H1 (cell line): ENCODE measurements at regions not wholly inside any gene's neighbourhood (a gene's known extent, or its start where the extent isn't known, plus 50 kb on each side); places are given as distances from the start of the nearest gene placed in this dataset.
"Not testable (repeated sequence)": the region's sequence is repeated elsewhere in the genome, so short reads cannot be mapped to it uniquely, and the experiment has no call there.

Experiments
- EP300 ChIP-seq, 2 experiments: IDR thresholded peaks; 1 replicate in 1 of 2; 2 replicates in 1 of 2; pipeline ENCODE4 v1.6.1; 2011 to 2012; ENCODE audit warnings: low read depth in 2 of 2, low read length in 2 of 2, mild to moderate bottlenecking in 2 of 2, borderline replicate concordance in 1 of 2, inconsistent platforms in 1 of 2, moderate library complexity in 1 of 2
- EZH2 ChIP-seq: fragments of 200-600 bp; sonication (generic); IDR thresholded peaks from 2 replicates; pipeline ENCODE4 v1.7.1; 2012; ENCODE audit warnings: low read depth, mild to moderate bottlenecking, moderate library complexity, low read length, inconsistent platforms; ENCODE audit not compliant: severe bottlenecking
- NRF1 ChIP-seq: IDR thresholded peaks from 2 replicates; pipeline ENCODE4 v1.6.1; 2011; ENCODE audit warnings: mild to moderate bottlenecking, low read depth, low read length, improper control_type of control experiment
- SP1 ChIP-seq: IDR thresholded peaks from 2 replicates; pipeline ENCODE4 v1.6.1; 2011; ENCODE audit warnings: low read depth, low read length
- ZNF274 ChIP-seq: IDR thresholded peaks from 2 replicates; pipeline ENCODE4 v1.7.0; 2012; ENCODE audit warnings: low read length, borderline replicate concordance; ENCODE audit errors: extremely low read depth
- TF ChIP-seq, protein P1 (sequence below), 3 experiments: IDR thresholded peaks; 1 replicate in 2 of 3; 2 replicates in 1 of 3; pipeline versions ENCODE4 v1.5.1 to v1.6.1; 2011; ENCODE audit warnings: low read length in 3 of 3, mild to moderate bottlenecking in 3 of 3, inconsistent platforms in 2 of 3, low read depth in 1 of 3, moderate library complexity in 1 of 3; ENCODE audit not compliant: insufficient read depth in 1 of 3; ENCODE audit errors: control extremely low read depth in 1 of 3

DNA sequence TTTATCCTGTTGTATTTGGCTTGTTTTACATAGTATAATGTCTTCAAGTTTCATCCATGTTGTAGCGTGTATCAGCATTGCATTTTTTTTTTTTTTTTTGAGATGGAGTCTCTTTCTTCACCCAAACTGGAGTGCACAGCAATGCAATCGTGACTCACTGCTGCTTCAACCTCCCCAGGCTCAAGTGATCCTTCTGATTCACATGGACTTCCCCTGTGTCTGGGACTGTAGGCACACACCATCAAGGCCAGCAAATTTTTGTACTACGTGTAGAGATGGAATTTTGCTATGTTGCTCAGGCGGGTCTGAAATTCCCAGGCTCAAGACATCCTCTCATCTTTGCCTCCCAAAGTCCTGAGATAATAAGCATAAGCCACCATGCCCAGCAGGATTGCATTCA is 248.1 kb upstream of the HSFY1 start:
- not testable (repeated sequence) for TF ChIP-seq ZNF274; EZH2; EP300 (IDR thresholded peaks at IDR 0.05; ENCODE audit: borderline replicate concordance in 1 of 2, low read depth in 2 of 2, low read length in 2 of 2); SP1; NRF1
- TF ChIP-seq, protein P1, sequence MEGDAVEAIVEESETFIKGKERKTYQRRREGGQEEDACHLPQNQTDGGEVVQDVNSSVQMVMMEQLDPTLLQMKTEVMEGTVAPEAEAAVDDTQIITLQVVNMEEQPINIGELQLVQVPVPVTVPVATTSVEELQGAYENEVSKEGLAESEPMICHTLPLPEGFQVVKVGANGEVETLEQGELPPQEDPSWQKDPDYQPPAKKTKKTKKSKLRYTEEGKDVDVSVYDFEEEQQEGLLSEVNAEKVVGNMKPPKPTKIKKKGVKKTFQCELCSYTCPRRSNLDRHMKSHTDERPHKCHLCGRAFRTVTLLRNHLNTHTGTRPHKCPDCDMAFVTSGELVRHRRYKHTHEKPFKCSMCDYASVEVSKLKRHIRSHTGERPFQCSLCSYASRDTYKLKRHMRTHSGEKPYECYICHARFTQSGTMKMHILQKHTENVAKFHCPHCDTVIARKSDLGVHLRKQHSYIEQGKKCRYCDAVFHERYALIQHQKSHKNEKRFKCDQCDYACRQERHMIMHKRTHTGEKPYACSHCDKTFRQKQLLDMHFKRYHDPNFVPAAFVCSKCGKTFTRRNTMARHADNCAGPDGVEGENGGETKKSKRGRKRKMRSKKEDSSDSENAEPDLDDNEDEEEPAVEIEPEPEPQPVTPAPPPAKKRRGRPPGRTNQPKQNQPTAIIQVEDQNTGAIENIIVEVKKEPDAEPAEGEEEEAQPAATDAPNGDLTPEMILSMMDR (IDR thresholded peaks at IDR 0.05; ENCODE audit: control extremely low read depth in 1 of 3, insufficient read depth in 1 of 3, low read depth in 1 of 3, low read length in 3 of 3) = not testable (repeated sequence)
